Fibroblast of lung (primary cell): ENCODE measurements at regions not wholly inside any gene's neighbourhood (a gene's known extent, or its start where the extent isn't known, plus 50 kb on each side); places are given as distances from the start of the nearest gene placed in this dataset.

Source experiments
- CTCF ChIP-seq, 2 donors: IDR thresholded peaks in 1 of 2; conservative IDR thresholded peaks in 1 of 2; 1 replicate in 1 of 2; 2 replicates in 1 of 2; pipeline ENCODE4 v1.5.1; 2011 to 2012; ENCODE audit warnings: low read length in 2 of 2, control low read depth in 1 of 2, inconsistent platforms in 1 of 2, low read depth in 1 of 2, mild to moderate bottlenecking in 1 of 2
- EZH2 ChIP-seq: IDR thresholded peaks from 2 replicates; pipeline ENCODE4 v1.5.1; 2012; ENCODE audit warnings: low read length, control low read depth, mild to moderate bottlenecking; ENCODE audit errors: missing control alignments

GRCh38 chr6:112979830-112980229 is 632.7 kb downstream of the RFPL4B start:
- TF ChIP-seq CTCF (conservative IDR thresholded peaks at IDR 0.05 in 1 of 2, IDR thresholded peaks at IDR 0.05 in 1 of 2; ENCODE audit: low read depth in 1 of 2, low read length in 2 of 2) (no peak), EZH2 (no peak)
